H1 (cell line): ENCODE measurements at regions not wholly inside any gene's neighbourhood (a gene's known extent, or its start where the extent isn't known, plus 50 kb on each side); places are given as distances from the start of the nearest gene placed in this dataset.

ENCODE experiments used
- CTCF ChIA-PET: fragments of 300-600 bp; sonication (Branson Sonifier 250); formaldehyde crosslinking; loops from one replicate; lab custom pipeline; 2021; ENCODE audit not compliant: partially characterized antibody; lab: Charles Lee
- POLR2A ChIA-PET: fragments of 300-600 bp; sonication (Branson Sonifier 250); formaldehyde crosslinking; loops from one replicate; lab custom pipeline; 2021; ENCODE audit warnings: inconsistent platforms; ENCODE audit not compliant: partially characterized antibody; lab: Charles Lee
- DNase-seq, 2 experiments: peaks; one replicate each; pipeline versions ENCODE4 v3.0.0 to v3.0.0-alpha.2; 2010 to 2022; ENCODE audit warnings: low spot score in 2 of 2, low read depth in 1 of 2, mixed read lengths in 1 of 2
- FAIRE-seq: peaks from 2 replicates; lab custom pipeline; 2011; peaks lifted over from hg19 to GRCh38; lab: Jason Lieb, UNC
- H2AFZ ChIP-seq: 2 replicates; pipeline ENCODE4 v1.8.1; 2012; ENCODE audit warnings: low read length, inconsistent platforms
- H2AK5ac ChIP-seq: 2 replicates; pipeline ENCODE4 v1.6.1; 2013; ENCODE audit warnings: low read depth, low read length
- H2BK120ac ChIP-seq: replicated peaks from 2 replicates; pipeline ENCODE3; 2013; ENCODE audit warnings: low read depth, low read length, inconsistent platforms
- H2BK12ac ChIP-seq: 2 replicates; pipeline ENCODE4 v1.6.1; 2013; ENCODE audit warnings: low read depth, low read length
- H2BK15ac ChIP-seq: 2 replicates; pipeline ENCODE4 v1.6.1; 2013; ENCODE audit warnings: low read length
- H2BK20ac ChIP-seq: 2 replicates; pipeline ENCODE4 v1.6.1; 2013; ENCODE audit warnings: low read length
- H2BK5ac ChIP-seq: 2 replicates; pipeline ENCODE4 v1.6.1; 2013; ENCODE audit warnings: low read depth, low read length
- H3K14ac ChIP-seq: 2 replicates; pipeline ENCODE4 v1.6.1; 2013; ENCODE audit warnings: inconsistent platforms; ENCODE audit not compliant: insufficient read length
- H3K18ac ChIP-seq: 2 replicates; pipeline ENCODE4 v1.6.1; 2013; ENCODE audit warnings: low read length; ENCODE audit errors: extremely low read depth
- H3K23ac ChIP-seq: 2 replicates; pipeline ENCODE4 v1.6.1; 2013; ENCODE audit warnings: inconsistent platforms; ENCODE audit not compliant: insufficient read length
- H3K23me2 ChIP-seq: 2 replicates; pipeline ENCODE4 v1.6.1; 2013; ENCODE audit warnings: low read depth, low read length
- H3K27ac ChIP-seq: 2 replicates; pipeline ENCODE4 v1.6.1; 2011; ENCODE audit warnings: low read depth, low read length, inconsistent platforms
- H3K27me3 ChIP-seq, 4 experiments: replicated peaks in 1 of 4; 1 replicate in 1 of 4; 2 replicates in 3 of 4; pipeline versions ENCODE4 v1.6.1 to v1.8.1; 2011 to 2013; ENCODE audit warnings: low read length in 3 of 4, mild to moderate bottlenecking in 3 of 4, inconsistent platforms in 2 of 4, mixed read lengths in 2 of 4, moderate library complexity in 1 of 4; ENCODE audit not compliant: control insufficient read depth in 3 of 4, insufficient read depth in 3 of 4; ENCODE audit errors: extremely low read depth in 1 of 4
- H3K36me3 ChIP-seq, 4 experiments: 2 replicates each; pipeline versions ENCODE4 v1.6.1 to v1.8.1; 2011 to 2013; ENCODE audit warnings: mild to moderate bottlenecking in 4 of 4, low read length in 3 of 4, moderate library complexity in 2 of 4, control low read depth in 1 of 4, inconsistent platforms in 1 of 4; ENCODE audit not compliant: insufficient read depth in 4 of 4, control insufficient read depth in 2 of 4
- H3K4ac ChIP-seq: replicated peaks from 2 replicates; pipeline ENCODE3; 2013; ENCODE audit warnings: low read length, low read depth, mixed read lengths, inconsistent platforms; ENCODE audit not compliant: insufficient read length
- H3K4me1 ChIP-seq, 4 experiments: replicated peaks in 1 of 4; 1 replicate in 1 of 4; 2 replicates in 3 of 4; pipeline versions ENCODE4 v1.6.1 to v1.8.1; 2011 to 2013; ENCODE audit warnings: low read length in 3 of 4, inconsistent platforms in 2 of 4, mixed read lengths in 1 of 4; ENCODE audit not compliant: insufficient read depth in 4 of 4, control insufficient read depth in 3 of 4
- H3K4me2 ChIP-seq, 2 experiments: 2 replicates each; pipeline versions ENCODE4 v1.6.1 to v1.8.1; 2011 to 2013; ENCODE audit warnings: low read depth in 2 of 2, low read length in 2 of 2, control low read depth in 1 of 2, inconsistent platforms in 1 of 2, mild to moderate bottlenecking in 1 of 2; ENCODE audit not compliant: insufficient read depth in 1 of 2
- H3K4me3 ChIP-seq, 4 experiments: fragments of 200-600, 300-600 bp in 1 of 4; sonication (generic), shearing (Covaris generic), sonication (Bioruptor Twin) in 1 of 4; 2 replicates each; pipeline versions ENCODE4 v1.5.1 to v1.8.1; 2011 to 2016; ENCODE audit warnings: low read length in 4 of 4, low read depth in 3 of 4, control low read depth in 2 of 4, inconsistent platforms in 2 of 4, mild to moderate bottlenecking in 2 of 4, mixed read lengths in 1 of 4, moderate library complexity in 1 of 4; ENCODE audit not compliant: insufficient read depth in 2 of 4; ENCODE audit errors: extremely low read depth in 1 of 4
- H3K56ac ChIP-seq: replicated peaks from 2 replicates; pipeline ENCODE3; 2013; ENCODE audit warnings: low read depth, mild to moderate bottlenecking, mixed read lengths, low read length, inconsistent platforms; ENCODE audit not compliant: insufficient read length
- H3K79me1 ChIP-seq: 2 replicates; pipeline ENCODE4 v1.6.1; 2013; ENCODE audit warnings: low read depth, low read length, control low read depth
- H3K79me2 ChIP-seq, 2 experiments: 2 replicates each; pipeline versions ENCODE4 v1.6.1 to v1.8.1; 2012 to 2013; ENCODE audit warnings: low read length in 2 of 2, mild to moderate bottlenecking in 2 of 2, inconsistent platforms in 1 of 2; ENCODE audit not compliant: insufficient read depth in 2 of 2, control insufficient read depth in 1 of 2
- H3K9ac ChIP-seq, 4 experiments: replicated peaks in 1 of 4; 1 replicate in 1 of 4; 2 replicates in 3 of 4; pipeline versions ENCODE4 v1.6.1 to v1.8.1; 2011 to 2013; ENCODE audit warnings: low read depth in 3 of 4, low read length in 3 of 4, control low read depth in 2 of 4, mild to moderate bottlenecking in 2 of 4, moderate library complexity in 2 of 4, inconsistent platforms in 1 of 4; ENCODE audit errors: extremely low read depth in 1 of 4
- H3K9me3 ChIP-seq, 2 experiments: 2 replicates each; pipeline versions ENCODE4 v1.6.1 to v1.8.1; 2012 to 2013; ENCODE audit warnings: mild to moderate bottlenecking in 2 of 2, moderate library complexity in 2 of 2, control low read depth in 1 of 2, inconsistent platforms in 1 of 2, low read depth in 1 of 2, low read length in 1 of 2, mixed read lengths in 1 of 2; ENCODE audit not compliant: insufficient read depth in 2 of 2
- H4K20me1 ChIP-seq, 2 experiments: replicated peaks in 1 of 2; 2 replicates each; pipeline versions ENCODE3 to v1.8.1; 2011 to 2013; ENCODE audit warnings: inconsistent platforms in 2 of 2, low read length in 2 of 2, mild to moderate bottlenecking in 1 of 2; ENCODE audit not compliant: insufficient read depth in 2 of 2, control insufficient read depth in 1 of 2
- H4K5ac ChIP-seq: 2 replicates; pipeline ENCODE4 v1.6.1; 2013; ENCODE audit warnings: low read length, low read depth, mixed read lengths, inconsistent platforms; ENCODE audit not compliant: insufficient read length
- H4K8ac ChIP-seq: 2 replicates; pipeline ENCODE4 v1.8.0; 2013; ENCODE audit warnings: mild to moderate bottlenecking, moderate library complexity, low read length, inconsistent platforms; ENCODE audit not compliant: insufficient read depth; ENCODE audit errors: extremely low read depth
- H4K91ac ChIP-seq: replicated peaks from 2 replicates; pipeline ENCODE3; 2013; ENCODE audit warnings: low read length, mixed read lengths, inconsistent platforms; ENCODE audit not compliant: insufficient read length
- BRCA1 ChIP-seq: IDR thresholded peaks from 2 replicates; pipeline ENCODE4 v1.6.1; 2012; ENCODE audit warnings: low read depth, low read length, improper control_type of control experiment
- EP300 ChIP-seq, 2 experiments: IDR thresholded peaks; 1 replicate in 1 of 2; 2 replicates in 1 of 2; pipeline ENCODE4 v1.6.1; 2011 to 2012; ENCODE audit warnings: low read depth in 2 of 2, low read length in 2 of 2, mild to moderate bottlenecking in 2 of 2, borderline replicate concordance in 1 of 2, inconsistent platforms in 1 of 2, moderate library complexity in 1 of 2
- HDAC2 ChIP-seq, 2 experiments: fragments of 300-600 bp in 1 of 2; sonication (generic) in 1 of 2; IDR thresholded peaks; 2 replicates each; pipeline ENCODE4 v1.6.1; 2011 to 2012; ENCODE audit warnings: low read depth in 2 of 2, low read length in 2 of 2, mild to moderate bottlenecking in 2 of 2, moderate library complexity in 2 of 2, borderline replicate concordance in 1 of 2, inconsistent platforms in 1 of 2
- KDM1A ChIP-seq: fragments of 200-600, 300-600 bp; sonication (generic); IDR thresholded peaks from 2 replicates; pipeline ENCODE4 v1.7.1; 2016; ENCODE audit warnings: mild to moderate bottlenecking, low read length, borderline replicate concordance
- POLR2AphosphoS5 ChIP-seq: IDR thresholded peaks from 2 replicates; pipeline ENCODE4 v1.6.1; 2011; ENCODE audit warnings: low read depth, low read length
- RAD21 ChIP-seq, 2 experiments: IDR thresholded peaks in 1 of 2; conservative IDR thresholded peaks in 1 of 2; 2 replicates each; pipeline ENCODE4 v1.6.1; 2011; ENCODE audit warnings: low read depth in 2 of 2, low read length in 2 of 2, improper control_type of control experiment in 1 of 2, inconsistent platforms in 1 of 2, mild to moderate bottlenecking in 1 of 2, moderate library complexity in 1 of 2
- RBBP5 ChIP-seq: IDR thresholded peaks from 2 replicates; pipeline ENCODE4 v1.7.1; 2012; ENCODE audit warnings: low read depth, mild to moderate bottlenecking, inconsistent platforms, low read length, moderate library complexity, borderline replicate concordance
- SIX5 ChIP-seq: IDR thresholded peaks from 2 replicates; pipeline ENCODE4 v1.6.1; 2011; ENCODE audit warnings: mild to moderate bottlenecking, low read depth, low read length
- SP1 ChIP-seq: IDR thresholded peaks from 2 replicates; pipeline ENCODE4 v1.6.1; 2011; ENCODE audit warnings: low read depth, low read length
- USF2 ChIP-seq: IDR thresholded peaks from 2 replicates; pipeline ENCODE4 v1.6.1; 2011; ENCODE audit warnings: low read length, improper control_type of control experiment
- WGBS, 2 experiments: shearing (Covaris generic) in 1 of 2; methylation state at CpG; one replicate each; pipeline versions ENCODE4 v1.1.6 to v1.1.7; 2013 to 2015; ENCODE audit warnings: low lambda C conversion rate in 2 of 2, mixed read lengths in 2 of 2, inconsistent platforms in 1 of 2, low coverage in 1 of 2, missing lambda C conversion rate in 1 of 2; ENCODE audit not compliant: insufficient replicate concordance in 2 of 2, insufficient coverage in 1 of 2, insufficient read length in 1 of 2; ENCODE audit errors: extremely low coverage in 1 of 2, missing lambda C conversion rate in 1 of 2; 5-methylcytosine and 5-hydroxymethylcytosine counted together

GRCh38 chr3:144942838-144943197 is 971.2 kb downstream of the DIPK2A start:
- no peaks in the 10 kb centered on the region for H3K27me3 ChIP-seq
- H3K18ac ChIP-seq, result no peak overlapping the region
- H3K4me2 ChIP-seq, result no peak overlapping the region
- FAIRE-seq, result no peak
- H2BK5ac ChIP-seq, result no peak overlapping the region
- H3K9me3 ChIP-seq, result no peaks in the 10 kb centered on the region
- H3K36me3 ChIP-seq, result no peaks in the 10 kb centered on the region
- no peak overlapping the region for H4K5ac ChIP-seq
- H3K23me2 ChIP-seq, result no peaks in the 10 kb centered on the region
- H3K4me1 ChIP-seq, result no peaks in the 10 kb centered on the region
- no peaks in the 10 kb centered on the region for H3K79me1 ChIP-seq
- no peak overlapping the region for H2BK20ac ChIP-seq
- no peak overlapping the region for H2AK5ac ChIP-seq
- POLR2A ChIA-PET, result no interaction called here
- H3K4ac ChIP-seq, result no peak overlapping the region
- H4K8ac ChIP-seq, result no peak overlapping the region
- no peak overlapping the region for H2AFZ ChIP-seq
- H3K79me2 ChIP-seq, result no peaks in the 10 kb centered on the region
- no peak overlapping the region for H3K9ac ChIP-seq
- H3K56ac ChIP-seq, result no peak overlapping the region
- no peak overlapping the region for H3K27ac ChIP-seq
- H3K4me3 ChIP-seq, result no peak overlapping the region
- H4K91ac ChIP-seq, result no peak overlapping the region
- CTCF ChIA-PET, result no interaction called here
- 92% methylated on average over 3 of the region's 3 CpGs; no CpG with 5 or more reads in 1 of the 2 experiments for WGBS, 2 experiments
- TF ChIP-seq KDM1A, result no peak
- no peak for TF ChIP-seq USF2
- no peak for TF ChIP-seq POLR2AphosphoS5
- TF ChIP-seq SP1, result no peak
- TF ChIP-seq SIX5, result no peak
- no peak for TF ChIP-seq EP300 (IDR thresholded peaks at IDR 0.05; ENCODE audit: borderline replicate concordance in 1 of 2, low read depth in 2 of 2, low read length in 2 of 2)
- TF ChIP-seq HDAC2 (IDR thresholded peaks at IDR 0.05; ENCODE audit: borderline replicate concordance in 1 of 2, low read depth in 2 of 2, low read length in 2 of 2), result no peak
- TF ChIP-seq RAD21 (IDR thresholded peaks at IDR 0.05 in 1 of 2, conservative IDR thresholded peaks at IDR 0.05 in 1 of 2; ENCODE audit: low read depth in 2 of 2, low read length in 2 of 2), result no peak
- TF ChIP-seq RBBP5, result no peak
- TF ChIP-seq BRCA1, result no peak
- no peak for DNase-seq
- no peak overlapping the region for H3K14ac ChIP-seq
- no peak overlapping the region for H2BK12ac ChIP-seq
- no peak overlapping the region for H2BK120ac ChIP-seq
- H2BK15ac ChIP-seq, result no peak overlapping the region
- H3K23ac ChIP-seq, result no peak overlapping the region
- H4K20me1 ChIP-seq, result no peaks in the 10 kb centered on the region
